Gastrocnemius medialis (tissue), 4 donors: ENCODE measurements at regions not wholly inside any gene's neighbourhood (a gene's known extent, or its start where the extent isn't known, plus 50 kb on each side); places are given as distances from the start of the nearest gene placed in this dataset.

Experiments
- CTCF ChIP-seq, 5 experiments: fragments of 450-650 bp in 3 of 5; fragments of 200-600 bp in 2 of 5; sonication (generic) in 2 of 5; IDR thresholded peaks in 4 of 5; conservative IDR thresholded peaks in 1 of 5; 1 replicate in 4 of 5; 2 replicates in 1 of 5; pipeline ENCODE4 v1.5.1; 2016 to 2019; ENCODE audit warnings: antibody characterized with exemption in 5 of 5, mild to moderate bottlenecking in 3 of 5, moderate library complexity in 3 of 5
- POLR2A ChIP-seq, 2 donors: fragments of 450-650 bp; IDR thresholded peaks; one replicate each; pipeline ENCODE4 v1.6.1; 2017; ENCODE audit warnings: antibody characterized with exemption in 2 of 2, mild to moderate bottlenecking in 2 of 2, moderate library complexity in 2 of 2

GRCh38 chr20:54897787-54898186, 422.4 kb downstream of the DOK5 start:
- TF ChIP-seq CTCF (IDR thresholded peaks at IDR 0.05 in 4 of 5, conservative IDR thresholded peaks at IDR 0.05 in 1 of 5) (no peak), POLR2A (IDR thresholded peaks at IDR 0.05) (no peak)
